MCF 10A (cell line): ENCODE measurements at regions not wholly inside any gene's neighbourhood (a gene's known extent, or its start where the extent isn't known, plus 50 kb on each side); places are given as distances from the start of the nearest gene placed in this dataset.

ENCODE experiments used
- BruUV-seq: library from RNA; stranded (reverse); fragments of 400-500 nt; replicated peaks from 2 replicates; lab custom pipeline; 2021; lab: Mats Ljungman, UMichigan
- CTCF ChIA-PET: fragments of 300-600 bp; sonication (Branson Sonifier 250); formaldehyde crosslinking; extraction: SDS; loops from one replicate; lab custom pipeline; 2021; ENCODE audit warnings: antibody characterized with exemption, inconsistent platforms; lab: Yijun Ruan, JAX
- POLR2A ChIA-PET: fragments of 300-600, 350-650 bp; sonication (Branson Sonifier 250); formaldehyde crosslinking; extraction: SDS; loops from one replicate; lab custom pipeline; 2020; ENCODE audit warnings: antibody characterized with exemption, inconsistent platforms; lab: Yijun Ruan, JAX
- DNase-seq: peaks from one replicate; pipeline ENCODE4 v3.0.0-alpha.2; 2018; ENCODE audit not compliant: unreplicated experiment
- H3K27ac Mint-ChIP-seq: one replicate; pipeline ENCODE4 v1.8.0; 2022; ENCODE audit warnings: mild to moderate bottlenecking, low read depth, mixed read lengths; ENCODE audit not compliant: unreplicated experiment
- H3K27me3 Mint-ChIP-seq: one replicate; pipeline ENCODE4 v1.8.0; 2022; ENCODE audit warnings: mixed read lengths; ENCODE audit not compliant: insufficient read depth, unreplicated experiment
- H3K36me3 Mint-ChIP-seq: one replicate; pipeline ENCODE4 v1.8.0; 2022; ENCODE audit warnings: mild to moderate bottlenecking, moderate library complexity, mixed read lengths; ENCODE audit not compliant: insufficient read depth, unreplicated experiment
- H3K4me1 Mint-ChIP-seq: one replicate; pipeline ENCODE4 v1.8.0; 2022; ENCODE audit warnings: mixed read lengths; ENCODE audit not compliant: insufficient read depth, unreplicated experiment
- H3K4me3 Mint-ChIP-seq: one replicate; pipeline ENCODE4 v1.8.0; 2022; ENCODE audit warnings: mild to moderate bottlenecking, moderate library complexity, mixed read lengths; ENCODE audit not compliant: unreplicated experiment
- H3K9me3 Mint-ChIP-seq: one replicate; pipeline ENCODE4 v1.8.0; 2022; ENCODE audit warnings: mixed read lengths; ENCODE audit not compliant: unreplicated experiment
- intact Hi-C: fragments of 100-400 bp; cut with micrococcal nuclease; formaldehyde crosslinking; loops from 2 replicates; pipeline ENCODE4 v1.14.1; 2022
- TF ChIP-seq, protein P1 (sequence below): fragments of 200-600 bp; IDR thresholded peaks from one replicate; pipeline ENCODE4 v1.8.0; 2022; ENCODE audit warnings: antibody characterized with exemption, mild to moderate bottlenecking; ENCODE audit not compliant: unreplicated experiment

DNA sequence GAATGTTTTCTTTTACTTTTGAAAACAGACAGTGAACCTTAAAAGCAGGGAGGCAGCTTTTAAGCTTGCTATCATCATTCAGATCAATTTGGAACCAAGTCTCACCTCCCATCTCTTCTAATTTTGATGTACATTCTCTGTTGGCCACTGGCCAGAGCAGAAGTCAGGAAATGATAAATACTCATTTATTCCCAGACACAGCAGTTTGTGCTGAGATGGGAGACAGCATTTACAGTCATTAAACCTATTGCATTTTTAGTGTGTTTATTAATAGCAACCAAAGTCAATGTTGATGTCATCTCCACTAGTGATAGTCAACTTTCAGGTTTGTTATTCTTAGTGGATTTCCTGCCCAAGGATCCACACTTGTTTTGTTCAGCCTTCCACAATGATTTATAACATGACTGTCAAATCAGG, 320.0 kb upstream of the ATP2B1 start:
- no TSS peak for BruUV-seq
- intact Hi-C loops, result no loop called here
- CTCF ChIA-PET, result interaction anchor here (0.6 kb wide), 1 partner anchor 1262 kb away, joined by 3 read pairs; no protein-coding TSS in a partner anchor
- Mint-ChIP-seq H3K4me1 (peaks cover 10% of the 10 kb centered on the region), H3K4me3 (no peak overlapping the region), H3K9me3 (no peaks in the 10 kb centered on the region), H3K27me3 (no peaks in the 10 kb centered on the region), H3K27ac (no peak overlapping the region), H3K36me3 (no peaks in the 10 kb centered on the region)
- no peak for DNase-seq
- POLR2A ChIA-PET, result interaction anchor here (0.7 kb wide), 1 partner anchor 42 kb away, joined by 3 read pairs; no protein-coding TSS in a partner anchor
- TF ChIP-seq, protein P1, sequence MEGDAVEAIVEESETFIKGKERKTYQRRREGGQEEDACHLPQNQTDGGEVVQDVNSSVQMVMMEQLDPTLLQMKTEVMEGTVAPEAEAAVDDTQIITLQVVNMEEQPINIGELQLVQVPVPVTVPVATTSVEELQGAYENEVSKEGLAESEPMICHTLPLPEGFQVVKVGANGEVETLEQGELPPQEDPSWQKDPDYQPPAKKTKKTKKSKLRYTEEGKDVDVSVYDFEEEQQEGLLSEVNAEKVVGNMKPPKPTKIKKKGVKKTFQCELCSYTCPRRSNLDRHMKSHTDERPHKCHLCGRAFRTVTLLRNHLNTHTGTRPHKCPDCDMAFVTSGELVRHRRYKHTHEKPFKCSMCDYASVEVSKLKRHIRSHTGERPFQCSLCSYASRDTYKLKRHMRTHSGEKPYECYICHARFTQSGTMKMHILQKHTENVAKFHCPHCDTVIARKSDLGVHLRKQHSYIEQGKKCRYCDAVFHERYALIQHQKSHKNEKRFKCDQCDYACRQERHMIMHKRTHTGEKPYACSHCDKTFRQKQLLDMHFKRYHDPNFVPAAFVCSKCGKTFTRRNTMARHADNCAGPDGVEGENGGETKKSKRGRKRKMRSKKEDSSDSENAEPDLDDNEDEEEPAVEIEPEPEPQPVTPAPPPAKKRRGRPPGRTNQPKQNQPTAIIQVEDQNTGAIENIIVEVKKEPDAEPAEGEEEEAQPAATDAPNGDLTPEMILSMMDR, result no peak

GRCh38 chr12:90027889-90028634, 319.4 kb upstream of the ATP2B1 start:
- H3K4me1 Mint-ChIP-seq, result peaks cover 16% of the 10 kb centered on the region
- DNase-seq, result no peak
- H3K4me3 Mint-ChIP-seq, result no peak overlapping the region
- no peak overlapping the region for H3K27ac Mint-ChIP-seq
- TF ChIP-seq, protein P1, result no peak
- H3K9me3 Mint-ChIP-seq, result no peaks in the 10 kb centered on the region
- intact Hi-C loops, result no loop called here
- no peaks in the 10 kb centered on the region for H3K36me3 Mint-ChIP-seq
- BruUV-seq, result no TSS peak
- ChIA-PET CTCF (no interaction called here), POLR2A (interaction anchor here (0.7 kb wide), 1 partner anchor 41 kb away, joined by 3 read pairs; no protein-coding TSS in a partner anchor)
- H3K27me3 Mint-ChIP-seq, result no peaks in the 10 kb centered on the region

GRCh38 chr12:90027041-90027440, 318.4 kb upstream of the ATP2B1 start:
- intact Hi-C loops, result no loop called here
- ChIA-PET POLR2A (no interaction called here), CTCF (no interaction called here)
- BruUV-seq, result no TSS peak
- H3K4me1 Mint-ChIP-seq, result peaks cover 17% of the 10 kb centered on the region
- H3K27me3 Mint-ChIP-seq, result no peaks in the 10 kb centered on the region
- no peak overlapping the region for H3K27ac Mint-ChIP-seq
- H3K4me3 Mint-ChIP-seq, result no peak overlapping the region
- H3K36me3 Mint-ChIP-seq, result no peaks in the 10 kb centered on the region
- TF ChIP-seq, protein P1, result no peak
- DNase-seq, result no peak
- H3K9me3 Mint-ChIP-seq, result no peaks in the 10 kb centered on the region

DNA sequence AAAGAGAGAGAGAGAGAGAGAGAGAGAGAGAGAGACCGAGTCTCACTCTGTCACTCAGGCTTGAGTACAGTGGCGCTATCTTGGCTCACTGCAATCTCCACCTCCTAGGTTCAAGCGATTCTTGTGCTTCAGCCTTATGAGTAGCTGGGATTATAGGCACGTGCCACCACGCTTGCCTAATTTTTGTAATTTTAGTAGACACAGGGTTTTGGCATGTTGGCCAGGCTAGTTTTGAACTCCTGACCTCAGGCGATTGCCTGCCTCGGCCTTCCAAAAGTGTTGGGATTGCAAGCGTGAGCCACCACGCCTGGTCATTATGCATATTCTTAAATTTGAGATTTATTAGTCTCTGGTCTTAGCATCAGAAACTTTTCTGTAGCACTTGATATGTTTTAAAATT, 317.9 kb upstream of the ATP2B1 start:
- H3K27me3 Mint-ChIP-seq, result no peaks in the 10 kb centered on the region
- H3K36me3 Mint-ChIP-seq, result no peaks in the 10 kb centered on the region
- intact Hi-C loops, result no loop called here
- H3K4me1 Mint-ChIP-seq, result peaks cover 17% of the 10 kb centered on the region
- H3K4me3 Mint-ChIP-seq, result no peak overlapping the region
- no peak overlapping the region for H3K27ac Mint-ChIP-seq
- ChIA-PET CTCF (no interaction called here), POLR2A (no interaction called here)
- H3K9me3 Mint-ChIP-seq, result no peaks in the 10 kb centered on the region
- TF ChIP-seq, protein P1, result no peak
- BruUV-seq, result no TSS peak
- DNase-seq, result no peak
